ENCODE measurements at regions not wholly inside any gene's neighbourhood (a gene's known extent, or its start where the extent isn't known, plus 50 kb on each side); places are given as distances from the start of the nearest gene placed in this dataset.

GRCh38 chr15:95295896-95296625 is 1034.4 kb upstream of the NR2F2 start:
- no peak for DNase-seq

DNA sequence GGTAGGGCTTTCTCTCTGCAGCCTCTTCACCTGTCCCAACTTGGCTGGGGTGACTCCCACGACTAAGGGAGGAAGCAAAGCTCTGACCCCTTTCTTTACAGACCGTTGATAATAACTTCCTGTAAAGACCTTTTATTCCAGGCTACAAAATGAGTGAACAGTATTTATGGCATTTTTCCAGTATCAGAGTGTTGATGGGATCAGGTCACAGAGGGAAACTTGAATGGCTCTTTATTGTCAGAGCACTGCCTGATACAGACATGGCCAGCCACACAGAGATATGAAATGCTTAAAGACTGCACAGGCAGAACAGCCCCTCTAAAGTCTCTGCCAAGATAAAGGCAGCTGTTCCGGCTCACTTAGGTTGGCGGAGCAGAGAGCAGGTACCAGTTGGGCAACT is 1033.9 kb upstream of the NR2F2 start:
- no peak for DNase-seq

DNA sequence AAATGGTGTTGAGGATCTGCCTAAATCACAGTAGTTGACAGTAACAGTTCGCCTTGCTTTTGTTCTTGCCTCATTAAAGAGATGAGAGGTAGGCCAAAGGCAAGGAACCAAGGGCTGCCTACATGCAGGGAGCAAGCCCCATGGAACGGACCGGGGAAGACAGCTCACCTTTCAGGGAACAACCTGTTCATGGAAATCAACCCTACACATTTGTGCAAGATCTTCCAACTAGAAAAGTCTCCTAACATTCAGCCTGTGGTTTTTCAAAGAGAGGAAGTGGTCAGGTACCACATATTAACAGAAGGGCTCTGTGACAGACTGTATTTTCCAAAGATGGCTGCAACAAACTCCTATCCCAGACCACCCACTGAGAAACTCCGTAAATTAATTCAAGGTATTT is 1031.8 kb upstream of the NR2F2 start:
- DNase-seq = no peak

DNA sequence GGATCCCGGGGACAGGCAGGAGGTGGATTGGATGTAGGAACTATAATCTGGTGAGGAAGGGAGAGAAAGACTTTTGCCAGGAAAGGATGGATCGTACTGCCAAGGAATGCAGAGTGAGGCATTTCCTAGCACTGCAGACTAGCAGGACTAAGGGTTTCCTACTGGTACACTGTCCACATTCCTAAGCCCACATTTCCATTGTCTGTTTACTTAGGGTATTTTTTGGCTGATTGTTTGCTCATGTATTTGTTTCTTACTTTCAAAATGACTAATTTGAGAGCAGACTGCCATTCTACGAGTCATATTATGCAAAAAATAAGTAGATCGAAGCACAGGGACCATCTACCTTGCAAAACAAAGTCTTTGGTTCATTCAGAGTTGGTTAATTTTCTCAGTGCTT is 1029.5 kb upstream of the NR2F2 start:
- DNase-seq = no peak

DNA sequence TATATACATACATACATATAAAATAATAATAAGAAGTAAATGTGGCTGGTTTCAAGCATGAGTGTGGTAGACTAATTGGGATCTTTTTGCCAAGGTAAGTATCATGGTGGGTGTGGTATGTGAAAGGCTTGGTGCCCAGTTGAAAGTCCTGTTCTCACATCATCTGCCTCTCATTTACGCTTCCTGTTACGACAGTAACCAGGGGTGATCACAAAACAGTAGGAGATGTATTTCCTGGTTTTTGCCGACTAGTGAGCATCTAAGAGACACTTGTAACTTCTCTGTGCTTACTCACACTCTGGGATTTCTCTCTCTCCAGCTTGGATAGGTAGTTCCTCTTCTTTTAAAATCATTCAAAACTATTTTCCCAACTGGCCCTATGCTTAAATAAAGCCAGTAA is 1028.3 kb upstream of the NR2F2 start:
- no peak for DNase-seq

GRCh38 chr15:95302809-95303208 is 1027.7 kb upstream of the NR2F2 start:
- DNase-seq = no peak

DNA sequence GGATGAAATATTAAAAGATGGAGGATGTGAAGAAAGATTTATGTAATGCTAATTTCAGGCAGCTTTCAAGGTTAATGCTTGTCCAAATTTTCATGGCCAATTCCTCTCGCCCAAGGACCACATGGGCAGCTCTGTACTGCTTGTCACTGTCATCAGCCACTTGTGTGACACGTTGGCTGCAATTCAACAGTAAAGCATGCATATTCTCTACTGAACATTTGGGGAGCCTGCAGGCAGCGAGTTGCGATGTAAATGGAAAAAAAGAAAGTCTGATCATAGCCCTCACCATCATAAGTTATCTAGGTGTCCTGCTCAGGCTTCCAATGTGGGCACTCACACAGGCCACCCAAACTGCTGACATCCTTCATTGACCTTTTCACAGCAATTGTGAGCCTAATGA is 1026.8 kb upstream of the NR2F2 start:
- no peak for DNase-seq

DNA sequence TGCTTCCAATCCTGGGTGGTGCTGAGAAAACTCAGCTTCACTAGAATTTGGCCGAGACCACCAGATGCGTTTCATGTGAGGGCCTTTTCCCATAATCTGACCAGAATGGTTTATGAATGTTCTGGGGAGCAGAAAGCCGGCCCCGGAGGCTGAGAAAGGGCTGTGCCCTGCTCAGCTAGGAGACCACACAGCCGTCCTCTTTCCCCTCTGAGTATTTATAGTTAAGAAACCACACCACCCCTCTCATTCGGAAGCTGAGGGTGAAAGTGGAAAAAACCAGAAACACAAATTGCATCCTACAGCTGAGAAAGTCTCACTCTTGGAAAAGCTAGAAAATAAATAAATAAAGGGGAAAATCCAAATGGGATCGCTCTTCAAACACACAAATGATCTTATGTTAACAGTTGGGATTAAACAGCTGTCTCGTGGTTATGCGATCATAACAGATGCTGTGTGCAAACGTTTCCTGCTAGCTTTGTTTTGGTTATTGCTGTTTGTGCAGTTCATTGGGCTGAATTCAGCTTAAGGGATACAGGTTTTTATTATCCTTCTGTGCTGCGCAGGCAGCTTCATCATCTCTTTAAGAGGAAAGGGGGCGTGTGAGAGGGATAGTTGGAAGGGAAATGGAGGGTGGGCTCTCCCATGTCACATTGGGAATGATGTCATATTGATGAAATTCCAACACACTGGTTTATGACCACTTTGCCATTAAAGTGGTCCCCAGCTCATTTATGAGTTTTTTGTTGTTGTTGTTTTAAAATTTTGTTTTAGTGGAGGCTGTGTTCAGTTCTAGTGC is 1026.2 kb upstream of the NR2F2 start:
- DNase-seq = no peak

DNA sequence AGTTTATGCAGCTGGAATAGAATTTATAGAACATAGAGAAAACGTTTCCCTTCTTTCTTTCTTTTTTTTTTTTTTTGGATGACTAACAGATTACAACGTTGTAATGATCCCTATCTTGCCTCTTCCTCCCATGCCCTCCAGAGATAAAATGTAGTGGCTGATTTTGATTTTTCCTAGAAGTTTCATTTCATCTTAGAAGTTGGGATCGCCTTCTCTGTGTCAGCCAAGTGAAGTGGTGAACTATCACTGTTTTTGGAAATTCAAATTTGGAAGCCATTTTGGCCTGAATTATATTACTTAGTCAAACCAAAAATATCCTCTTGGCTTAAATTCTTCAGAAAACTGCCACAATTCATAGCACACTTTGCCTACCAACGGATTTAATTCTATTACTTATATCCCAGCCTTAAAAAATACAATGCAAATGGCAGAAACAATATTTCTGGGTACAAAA is 1025.5 kb upstream of the NR2F2 start:
- DNase-seq = no peak

GRCh38 chr15:95307115-95307514 is 1023.4 kb upstream of the NR2F2 start:
- DNase-seq = no peak

DNA sequence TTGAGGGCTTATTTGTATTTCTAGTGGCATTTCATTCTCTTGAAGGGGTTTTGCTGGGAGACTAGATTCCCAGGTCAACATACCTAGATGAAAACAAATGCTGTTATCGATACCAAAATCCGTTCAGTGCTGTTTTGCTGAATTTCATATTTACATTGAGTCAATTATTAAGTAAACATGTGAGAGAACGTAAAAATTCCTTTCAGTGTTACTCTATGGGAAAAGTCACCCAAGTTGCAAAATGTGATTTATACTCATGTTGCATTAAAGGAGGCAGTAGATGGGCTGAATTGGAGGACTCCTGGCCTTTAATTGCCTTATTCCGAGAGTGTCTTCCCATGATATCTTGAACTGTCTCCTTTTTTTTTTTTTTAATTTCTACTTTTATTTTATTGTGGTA is 1011.3 kb upstream of the NR2F2 start:
- DNase-seq = no peak

- no peak for DNase-seq
These were observed 1006.7 kb upstream of the NR2F2 start for GRCh38 chr15:95323796-95324195.

- no peak for DNase-seq
These were observed 1005.8 kb upstream of the NR2F2 start for GRCh38 chr15:95324656-95325055.

DNA sequence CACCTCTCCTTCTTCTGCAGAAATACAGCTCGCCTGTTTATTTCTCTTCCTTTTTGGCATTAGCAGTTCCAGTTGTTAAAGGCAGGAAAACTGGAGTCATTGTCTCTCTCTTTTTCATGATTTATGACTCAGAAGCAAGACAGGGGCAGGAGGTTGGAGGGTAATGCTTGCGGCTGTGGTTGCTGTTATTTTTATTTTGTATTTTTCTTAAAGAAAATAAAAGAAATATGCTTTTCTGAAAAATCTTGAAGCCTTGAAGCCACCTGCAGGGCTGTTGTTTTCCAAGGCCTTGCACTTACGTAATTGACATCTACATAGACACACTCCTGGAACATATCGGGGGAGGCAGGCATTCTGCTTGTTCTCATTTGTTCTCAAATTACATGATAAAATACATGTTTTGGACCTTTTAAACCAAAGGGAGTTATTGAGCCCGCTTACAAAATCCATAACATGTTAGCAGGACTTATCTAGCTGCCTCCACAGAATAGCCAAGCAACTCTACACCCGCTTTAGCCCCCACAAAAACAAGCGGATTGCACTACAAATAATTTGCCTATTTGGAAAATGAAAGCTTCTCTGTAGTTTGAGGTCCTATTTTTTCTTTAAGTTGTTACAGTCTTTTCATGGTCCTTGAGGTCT is 1004.6 kb upstream of the NR2F2 start:
- DNase-seq = no peak

DNA sequence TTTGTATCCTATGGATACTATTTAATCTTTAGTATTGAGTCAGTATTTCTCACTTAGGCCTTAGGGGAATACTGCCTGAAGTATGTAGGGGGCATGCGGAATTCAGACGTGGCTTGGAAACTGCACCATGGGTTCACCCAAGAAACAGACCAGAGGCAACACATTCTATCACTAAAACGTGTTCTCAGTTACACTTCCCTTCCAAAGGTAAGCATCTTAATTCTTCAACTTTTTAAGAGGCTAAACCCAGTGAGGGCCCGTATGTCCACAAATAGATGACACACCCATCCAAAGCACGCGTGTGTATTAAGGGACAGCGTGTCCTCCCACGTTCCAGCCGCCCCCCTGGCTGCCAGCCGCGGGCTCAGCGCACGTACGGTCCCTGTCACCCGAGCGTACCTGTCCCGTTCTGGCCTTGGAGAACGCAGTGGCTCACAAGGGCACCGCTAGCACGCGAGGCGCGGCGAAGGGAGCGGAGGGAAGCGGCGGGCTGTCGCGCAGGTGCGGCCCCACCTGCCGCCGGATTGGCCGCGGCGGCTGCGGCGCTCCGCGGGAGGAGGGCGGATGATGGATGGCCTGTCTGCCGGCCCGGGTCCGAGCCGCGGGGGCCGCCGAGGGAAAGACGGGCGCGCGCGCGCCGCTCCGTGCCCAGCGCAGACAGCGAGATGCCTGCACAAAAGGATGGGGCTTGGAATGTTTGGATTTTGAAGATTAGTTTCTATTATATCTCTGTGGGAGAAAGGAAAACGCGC is 1003.9 kb upstream of the NR2F2 start:
- DNase-seq = no peak

DNA sequence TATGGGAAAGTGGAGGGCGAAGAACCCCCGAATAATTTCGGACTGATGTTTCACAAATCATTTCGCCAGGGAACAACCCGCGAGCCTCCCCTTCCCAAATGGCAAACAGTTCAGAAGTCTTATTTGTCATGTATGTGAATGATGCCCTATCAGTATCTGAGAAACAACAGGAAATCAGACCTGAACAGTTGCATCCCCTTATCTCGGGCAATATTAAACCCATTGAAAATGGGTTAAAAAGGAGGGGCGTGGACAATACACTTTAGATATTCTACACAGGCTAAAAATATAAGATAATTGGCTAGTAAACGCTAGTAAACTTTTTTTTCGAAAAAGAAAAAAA is 1003.3 kb upstream of the NR2F2 start:
- DNase-seq = no peak

DNA sequence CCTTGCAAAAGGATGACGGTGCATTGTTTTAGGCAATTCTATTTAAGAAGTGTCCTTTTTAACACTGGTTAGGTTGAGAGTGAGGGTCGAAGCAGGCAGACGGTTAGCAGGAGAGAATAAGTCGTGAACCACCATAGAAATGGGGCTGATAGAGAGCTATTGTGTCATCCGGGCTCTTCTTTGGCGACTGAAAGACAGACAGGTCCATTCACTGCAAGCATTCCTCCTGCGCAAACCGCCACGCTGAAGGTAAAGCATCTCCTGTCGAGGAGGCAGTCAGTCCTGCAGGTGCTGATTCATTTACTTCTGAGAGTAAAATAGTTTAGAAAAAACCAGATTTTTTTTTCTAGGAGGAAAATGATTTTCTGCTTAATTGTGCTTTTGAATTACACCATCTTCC is 1002.8 kb upstream of the NR2F2 start:
- DNase-seq = no peak

DNA sequence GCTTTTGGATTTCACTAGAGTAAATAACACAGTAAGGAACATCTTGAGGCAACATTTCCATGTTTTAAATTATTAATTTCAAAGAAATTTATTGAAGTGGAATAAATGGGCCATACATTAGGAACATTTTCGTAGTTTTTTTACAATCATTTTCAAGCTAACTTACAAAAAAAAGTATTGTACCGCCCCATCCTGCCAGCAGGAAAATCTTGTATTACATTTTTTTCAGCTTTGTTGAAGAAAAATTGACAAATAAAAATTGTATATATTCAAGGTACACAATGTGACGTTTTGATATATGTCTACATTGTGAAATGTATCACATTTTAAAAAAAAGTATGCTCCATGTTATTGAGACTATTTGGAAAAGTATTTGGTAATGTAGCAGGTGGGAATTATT is 1001.9 kb upstream of the NR2F2 start:
- DNase-seq = no peak

GRCh38 chr15:95329362-95329761 is 1001.1 kb upstream of the NR2F2 start:
- no peak for DNase-seq

- DNase-seq = no peak
These were observed 988.8 kb upstream of the NR2F2 start for GRCh38 chr15:95341686-95342085.

DNA sequence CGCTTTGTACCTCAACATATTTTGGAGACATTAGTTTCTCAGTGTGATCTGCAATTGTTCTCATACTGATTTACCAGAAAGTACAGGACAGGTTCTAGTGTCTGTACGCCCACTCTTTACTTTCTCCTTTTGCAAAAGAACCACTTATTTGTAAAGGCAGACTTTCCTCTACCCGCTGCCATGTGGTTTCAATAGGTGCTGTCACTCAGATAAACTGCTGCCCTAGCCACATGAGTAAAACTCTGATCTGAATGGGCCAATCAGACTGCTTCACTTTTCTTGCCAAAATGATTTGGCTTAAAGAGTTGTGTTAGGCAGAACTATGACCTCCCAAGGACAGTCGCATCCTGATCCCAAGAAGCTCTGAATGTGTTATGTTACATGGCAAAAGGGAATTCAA is 984.6 kb upstream of the NR2F2 start:
- DNase-seq = no peak

DNA sequence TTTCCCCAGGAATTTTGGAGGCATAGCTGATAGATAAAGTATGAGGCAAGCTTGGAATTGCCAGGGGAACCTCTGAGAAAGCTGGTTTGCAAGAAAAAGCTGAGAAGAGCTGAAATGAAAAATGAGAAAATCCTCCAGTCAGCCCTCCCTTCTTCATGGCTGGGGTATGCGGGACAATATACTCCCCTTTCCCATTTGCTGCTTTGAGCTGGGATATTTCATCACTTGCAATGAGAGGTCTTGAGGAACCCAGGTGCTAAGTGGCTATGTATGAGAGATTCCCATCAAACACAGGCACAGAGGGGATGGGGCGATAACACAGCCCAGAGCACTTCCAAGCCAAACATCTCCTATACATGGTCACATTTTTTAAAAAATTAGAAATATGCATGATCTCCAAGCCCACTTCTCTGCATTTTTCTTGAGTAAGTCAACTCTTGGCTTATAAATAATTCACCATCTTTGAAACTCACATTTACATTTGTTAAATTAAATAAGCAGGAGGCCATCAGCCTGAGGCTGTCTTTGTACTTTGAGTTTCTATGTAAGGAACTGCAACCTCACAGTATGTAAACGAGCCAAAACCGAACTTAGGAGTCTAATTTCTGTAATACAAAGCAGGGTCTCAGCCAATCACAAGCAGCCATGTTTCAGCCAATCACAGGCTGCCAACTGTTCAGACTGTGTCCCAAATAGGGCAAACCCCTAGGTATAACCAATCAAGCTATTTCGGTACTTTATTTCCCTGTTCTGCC is 983.6 kb upstream of the NR2F2 start:
- DNase-seq = no peak

- no peak for DNase-seq
These were observed 982.7 kb upstream of the NR2F2 start for GRCh38 chr15:95347837-95348236.

All from suppressor macrophage treated with lipopolysaccharide for 4 hours (primary cell).